Muscle layer of duodenum (tissue), 2 donors: ENCODE measurements at regions not wholly inside any gene's neighbourhood (a gene's known extent, or its start where the extent isn't known, plus 50 kb on each side); places are given as distances from the start of the nearest gene placed in this dataset.
"Not testable (repeated sequence)": the region's sequence is repeated elsewhere in the genome, so short reads cannot be mapped to it uniquely, and the experiment has no call there.

Experiments used
- H3K27ac ChIP-seq: one replicate; pipeline ENCODE4 v1.7.0; 2013; ENCODE audit warnings: mild to moderate bottlenecking, low read length
- H3K27me3 ChIP-seq: one replicate; pipeline ENCODE4 v1.7.0; 2013; ENCODE audit warnings: low read depth, mild to moderate bottlenecking, control low read depth, low read length
- H3K36me3 ChIP-seq, 2 donors: one replicate each; pipeline ENCODE4 v1.7.0; 2013; ENCODE audit warnings: low read length in 2 of 2, control low read depth in 1 of 2, mild to moderate bottlenecking in 1 of 2; ENCODE audit not compliant: insufficient read depth in 2 of 2, control insufficient read depth in 1 of 2
- H3K4me1 ChIP-seq, 2 donors: one replicate each; pipeline ENCODE4 v1.7.0; 2013; ENCODE audit warnings: low read length in 2 of 2, mild to moderate bottlenecking in 2 of 2, control low read depth in 1 of 2, moderate library complexity in 1 of 2; ENCODE audit not compliant: insufficient read depth in 2 of 2, control insufficient read depth in 1 of 2
- H3K4me3 ChIP-seq, 2 donors: one replicate each; pipeline ENCODE4 v1.7.0; 2013; ENCODE audit warnings: low read length in 2 of 2, low read depth in 1 of 2, mild to moderate bottlenecking in 1 of 2
- H3K9me3 ChIP-seq, 2 donors: one replicate each; pipeline ENCODE4 v1.7.0; 2013; ENCODE audit warnings: low read length in 2 of 2, control low read depth in 1 of 2, mild to moderate bottlenecking in 1 of 2; ENCODE audit not compliant: control insufficient read depth in 1 of 2
- donor health status: healthy.

GRCh38 chr1:81519987-81520386 lies 280.7 kb upstream of the ADGRL2 start:
- Histone ChIP-seq H3K36me3 (no peaks in the 10 kb centered on the region), H3K4me3 (no peak overlapping the region), H3K9me3 (no peaks in the 10 kb centered on the region), H3K27ac (no peak overlapping the region), H3K4me1 (no peaks in the 10 kb centered on the region), H3K27me3 (no peaks in the 10 kb centered on the region)

DNA sequence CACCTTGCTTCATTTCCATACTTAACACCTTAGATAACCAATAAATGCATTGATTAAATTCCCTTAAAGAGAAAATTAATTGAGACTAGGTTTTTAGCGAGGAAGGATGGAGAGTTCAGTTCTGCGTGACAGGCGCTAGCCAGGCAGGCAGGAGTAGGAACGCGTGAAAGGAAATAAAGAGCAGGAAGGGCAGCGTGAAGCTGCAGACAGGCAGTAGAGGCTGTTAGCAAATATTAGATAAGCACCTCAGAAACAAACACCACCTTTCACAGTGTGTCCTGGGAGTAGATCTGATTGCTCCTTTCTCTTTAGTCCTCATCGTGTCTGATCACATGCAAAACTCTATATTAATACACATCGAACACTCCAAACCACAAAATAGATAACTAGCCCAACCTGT lies 282.7 kb upstream of the ADGRL2 start:
- Histone ChIP-seq H3K4me3 (no peak overlapping the region), H3K27me3 (no peaks in the 10 kb centered on the region), H3K4me1 (no peaks in the 10 kb centered on the region), H3K36me3 (no peaks in the 10 kb centered on the region), H3K9me3 (no peaks in the 10 kb centered on the region), H3K27ac (no peak overlapping the region)

DNA sequence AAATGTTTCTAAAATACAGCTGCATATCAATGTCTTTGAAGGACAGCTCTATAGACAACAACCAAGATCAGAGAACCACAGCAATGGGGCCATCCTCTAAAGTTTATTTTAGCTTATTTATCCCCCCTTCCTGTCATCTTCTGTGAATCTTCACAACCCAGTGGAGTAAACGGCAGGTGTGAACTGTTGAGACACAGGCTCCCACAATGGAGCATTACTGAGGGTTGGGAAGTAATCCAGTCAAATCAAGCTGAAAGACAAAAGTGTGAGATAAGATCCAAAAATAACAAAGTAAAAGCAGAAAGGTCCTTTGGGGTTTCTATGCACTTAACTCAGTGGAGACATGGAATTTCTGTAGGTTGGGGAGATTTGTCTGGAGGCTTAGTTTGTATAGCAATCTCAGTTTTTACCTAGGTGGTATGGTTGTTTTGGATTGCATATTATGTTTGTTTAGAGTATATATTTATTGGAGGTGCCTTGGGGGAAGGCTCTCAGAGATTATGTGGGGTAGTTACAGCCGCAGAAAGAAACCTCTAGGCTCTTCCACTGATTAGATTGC lies 286.9 kb upstream of the ADGRL2 start:
- no peak overlapping the region for H3K4me3 ChIP-seq
- H3K9me3 ChIP-seq, result no peaks in the 10 kb centered on the region
- no peaks in the 10 kb centered on the region for H3K4me1 ChIP-seq
- H3K36me3 ChIP-seq, result no peaks in the 10 kb centered on the region
- H3K27ac ChIP-seq, result no peak overlapping the region
- no peaks in the 10 kb centered on the region for H3K27me3 ChIP-seq

- Histone ChIP-seq H3K4me3 (no peak overlapping the region), H3K4me1 (no peaks in the 10 kb centered on the region), H3K27me3 (no peaks in the 10 kb centered on the region), H3K9me3 (no peaks in the 10 kb centered on the region), H3K36me3 (no peaks in the 10 kb centered on the region), H3K27ac (no peak overlapping the region)
These were observed 288.3 kb upstream of the ADGRL2 start for GRCh38 chr1:81512252-81513003.

- Histone ChIP-seq H3K4me1 (no peaks in the 10 kb centered on the region), H3K36me3 (no peaks in the 10 kb centered on the region), H3K4me3 (no peak overlapping the region), H3K9me3 (no peaks in the 10 kb centered on the region), H3K27ac (no peak overlapping the region), H3K27me3 (no peaks in the 10 kb centered on the region)
These were observed 289.5 kb upstream of the ADGRL2 start for GRCh38 chr1:81511281-81511680.

- no peak overlapping the region for H3K27ac ChIP-seq
These were observed 290.0 kb upstream of the ADGRL2 start for GRCh38 chr1:81510701-81511100.

DNA sequence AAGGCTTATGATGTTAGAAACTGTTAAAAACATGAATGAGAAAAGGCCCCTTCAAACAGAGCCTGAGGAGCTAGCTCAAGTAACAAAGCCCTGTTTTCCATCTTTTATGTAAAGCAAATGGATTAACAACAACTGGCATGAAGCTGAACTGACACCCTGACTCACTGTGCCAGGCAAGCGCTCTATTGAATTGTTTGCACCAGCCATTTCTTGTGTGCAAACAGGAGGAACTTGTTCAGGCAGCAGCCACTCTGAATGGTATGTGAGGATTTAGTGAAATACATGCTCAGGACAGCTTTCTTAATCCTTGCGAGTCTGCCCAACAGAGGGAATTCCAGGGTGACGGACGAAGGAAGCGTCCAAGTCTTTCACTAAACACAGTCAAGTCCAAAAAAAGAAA lies 291.1 kb upstream of the ADGRL2 start:
- Histone ChIP-seq H3K36me3 (no peaks in the 10 kb centered on the region), H3K4me1 (no peaks in the 10 kb centered on the region), H3K27ac (no peak overlapping the region), H3K9me3 (no peaks in the 10 kb centered on the region), H3K4me3 (no peak overlapping the region), H3K27me3 (no peaks in the 10 kb centered on the region)

More at GRCh38 chr1:81510701-81511100, 290.0 kb upstream of the ADGRL2 start:
- Histone ChIP-seq H3K4me3 (no peak overlapping the region), H3K36me3 (no peaks in the 10 kb centered on the region), H3K4me1 (no peaks in the 10 kb centered on the region), H3K27me3 (no peaks in the 10 kb centered on the region), H3K9me3 (no peaks in the 10 kb centered on the region)

DNA sequence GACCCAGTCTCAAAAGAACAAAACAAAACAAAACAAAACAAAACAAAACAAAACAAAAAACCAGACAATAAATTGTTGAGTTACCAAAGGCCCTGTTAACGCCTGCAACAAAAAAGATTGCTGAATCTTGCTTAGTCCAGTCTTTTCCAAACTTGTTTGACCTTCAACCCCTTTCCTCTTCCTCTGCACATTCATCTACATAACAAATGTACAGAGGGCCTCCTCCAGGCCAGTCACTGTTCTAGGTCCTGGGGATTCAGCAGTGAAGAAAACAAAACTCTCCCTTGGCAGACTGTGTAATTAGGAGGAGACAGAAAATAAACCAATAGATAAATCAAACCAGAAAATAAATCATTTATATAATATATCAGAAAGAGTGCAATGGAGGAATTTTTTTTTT lies 294.0 kb upstream of the ADGRL2 start:
- H3K4me1 ChIP-seq, result no peaks in the 10 kb centered on the region

DNA sequence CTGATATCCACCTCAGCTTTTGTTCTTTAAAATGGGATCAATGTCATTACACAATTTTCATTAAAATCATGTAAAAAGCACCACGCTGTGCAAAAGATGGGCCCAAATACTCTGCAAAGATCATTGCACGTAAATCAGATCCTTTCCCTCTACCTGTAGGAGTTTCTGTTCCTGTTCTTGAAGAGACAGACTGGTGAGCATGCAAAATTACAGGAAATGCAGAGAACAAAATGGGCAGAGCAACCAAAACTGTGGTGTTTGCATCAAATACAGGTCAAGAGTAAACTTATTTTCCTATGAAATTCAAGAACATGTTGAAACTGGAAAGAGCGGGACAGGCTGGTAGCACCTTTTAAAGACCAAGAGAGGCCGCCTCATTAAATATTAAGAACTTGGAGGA lies 294.9 kb upstream of the ADGRL2 start:
- H3K36me3 ChIP-seq, result no peaks in the 10 kb centered on the region
- no peaks in the 10 kb centered on the region for H3K9me3 ChIP-seq
- H3K4me1 ChIP-seq, result no peaks in the 10 kb centered on the region
- no peak overlapping the region for H3K27ac ChIP-seq
- H3K4me3 ChIP-seq, result no peak overlapping the region
- no peaks in the 10 kb centered on the region for H3K27me3 ChIP-seq

More for the DNA sequence above, 294.0 kb upstream of the ADGRL2 start:
- H3K9me3 ChIP-seq, result no peaks in the 10 kb centered on the region
- no peaks in the 10 kb centered on the region for H3K36me3 ChIP-seq
- no peaks in the 10 kb centered on the region for H3K27me3 ChIP-seq
- no peak overlapping the region for H3K27ac ChIP-seq
- H3K4me3 ChIP-seq, result no peak overlapping the region

GRCh38 chr1:81504820-81505219 lies 295.9 kb upstream of the ADGRL2 start:
- not testable (repeated sequence) for H3K27me3 ChIP-seq, H3K36me3 ChIP-seq, H3K4me3 ChIP-seq, H3K27ac ChIP-seq, H3K9me3 ChIP-seq, H3K4me1 ChIP-seq

GRCh38 chr1:81502705-81503104 lies 298.0 kb upstream of the ADGRL2 start:
- not testable (repeated sequence) for H3K36me3 ChIP-seq

GRCh38 chr1:81501485-81501884 lies 299.2 kb upstream of the ADGRL2 start:
- not testable (repeated sequence) for H3K36me3 ChIP-seq, H3K4me3 ChIP-seq, H3K27me3 ChIP-seq, H3K27ac ChIP-seq, H3K4me1 ChIP-seq, H3K9me3 ChIP-seq

More at GRCh38 chr1:81502705-81503104, 298.0 kb upstream of the ADGRL2 start:
- H3K27ac ChIP-seq, H3K4me3 ChIP-seq, H3K27me3 ChIP-seq, H3K9me3 ChIP-seq, H3K4me1 ChIP-seq: not testable (repeated sequence)
